ENCODE measurements at regions not wholly inside any gene's neighbourhood (a gene's known extent, or its start where the extent isn't known, plus 50 kb on each side); places are given as distances from the start of the nearest gene placed in this dataset.

- TF ChIP-seq EZH2phosphoT487 (IDR thresholded peaks at IDR 0.05; ENCODE audit: borderline replicate concordance): no peak
- no peak for TF ChIP-seq CTCF (conservative IDR thresholded peaks at IDR 0.05; ENCODE audit: low read length)
- no peak overlapping the region for H3K4me2 ChIP-seq (ENCODE audit: low read depth, low read length, poor library complexity, severe bottlenecking)
- H3K4me1 ChIP-seq (ENCODE audit: insufficient read depth, low read length, poor library complexity, severe bottlenecking): no peaks in the 10 kb centered on the region
- H3F3A ChIP-seq (ENCODE audit: low read depth): no peaks in the 10 kb centered on the region
- H3K9ac ChIP-seq (ENCODE audit: low read depth, low read length, poor library complexity, severe bottlenecking): no peak overlapping the region
- H3K9me3 ChIP-seq (ENCODE audit: insufficient read depth, low read depth, low read length): no peaks in the 10 kb centered on the region
- no peaks in the 10 kb centered on the region for H3K27me3 ChIP-seq (ENCODE audit: insufficient read depth, low read length, poor library complexity, severe bottlenecking)
- no peaks in the 10 kb centered on the region for H3K9me2 ChIP-seq (replicated peaks; ENCODE audit: low read depth, low read length)
- no peaks in the 10 kb centered on the region for H4K20me1 ChIP-seq (ENCODE audit: insufficient read depth, low read length, poor library complexity, severe bottlenecking)
- no peaks in the 10 kb centered on the region for H3K79me2 ChIP-seq (ENCODE audit: insufficient read depth, low read length)
- no peaks in the 10 kb centered on the region for H3K36me3 ChIP-seq (ENCODE audit: insufficient read depth, low read length)
- no peak overlapping the region for H2AFZ ChIP-seq (ENCODE audit: low read length)
- no peak overlapping the region for H3K4me3 ChIP-seq (ENCODE audit: low read length, poor library complexity, severe bottlenecking)
These were observed 727.8 kb upstream of the ADAMTS5 start for GRCh38 chr21:27694667-27695066.

- no peak overlapping the region for H2AFZ ChIP-seq (ENCODE audit: low read length)
- no peaks in the 10 kb centered on the region for H3K36me3 ChIP-seq (ENCODE audit: insufficient read depth, low read length)
- no peaks in the 10 kb centered on the region for H3F3A ChIP-seq (ENCODE audit: low read depth)
- no peak overlapping the region for H3K9ac ChIP-seq (ENCODE audit: low read depth, low read length, poor library complexity, severe bottlenecking)
- H3K4me3 ChIP-seq (ENCODE audit: low read length, poor library complexity, severe bottlenecking): no peak overlapping the region
- no peaks in the 10 kb centered on the region for H4K20me1 ChIP-seq (ENCODE audit: insufficient read depth, low read length, poor library complexity, severe bottlenecking)
- TF ChIP-seq CTCF (conservative IDR thresholded peaks at IDR 0.05; ENCODE audit: low read length): no peak
- no peak for TF ChIP-seq EZH2phosphoT487 (IDR thresholded peaks at IDR 0.05; ENCODE audit: borderline replicate concordance)
- H3K4me2 ChIP-seq (ENCODE audit: low read depth, low read length, poor library complexity, severe bottlenecking): no peak overlapping the region
- 0 out of 2 replicates have a peak, but pooled peaks cover 6% of the 10 kb centered on the region for H3K9me3 ChIP-seq (ENCODE audit: insufficient read depth, low read depth, low read length)
- H3K9me2 ChIP-seq (replicated peaks; ENCODE audit: low read depth, low read length): no peaks in the 10 kb centered on the region
- no peaks in the 10 kb centered on the region for H3K79me2 ChIP-seq (ENCODE audit: insufficient read depth, low read length)
- H3K4me1 ChIP-seq (ENCODE audit: insufficient read depth, low read length, poor library complexity, severe bottlenecking): no peaks in the 10 kb centered on the region
- no peaks in the 10 kb centered on the region for H3K27me3 ChIP-seq (ENCODE audit: insufficient read depth, low read length, poor library complexity, severe bottlenecking)
These were observed 726.5 kb upstream of the ADAMTS5 start for GRCh38 chr21:27693376-27693775.

- H3K4me1 ChIP-seq (ENCODE audit: insufficient read depth, low read length, poor library complexity, severe bottlenecking): no peaks in the 10 kb centered on the region
- no peaks in the 10 kb centered on the region for H4K20me1 ChIP-seq (ENCODE audit: insufficient read depth, low read length, poor library complexity, severe bottlenecking)
- no peak for TF ChIP-seq CTCF (conservative IDR thresholded peaks at IDR 0.05; ENCODE audit: low read length)
- no peak for TF ChIP-seq EZH2phosphoT487 (IDR thresholded peaks at IDR 0.05; ENCODE audit: borderline replicate concordance)
- no peaks in the 10 kb centered on the region for H3F3A ChIP-seq (ENCODE audit: low read depth)
- no peak overlapping the region for H3K4me2 ChIP-seq (ENCODE audit: low read depth, low read length, poor library complexity, severe bottlenecking)
- 0 out of 2 replicates have a peak, but pooled peaks cover 6% of the 10 kb centered on the region for H3K9me3 ChIP-seq (ENCODE audit: insufficient read depth, low read depth, low read length)
- H2AFZ ChIP-seq (ENCODE audit: low read length): no peak overlapping the region
- H3K79me2 ChIP-seq (ENCODE audit: insufficient read depth, low read length): no peaks in the 10 kb centered on the region
- no peaks in the 10 kb centered on the region for H3K9me2 ChIP-seq (replicated peaks; ENCODE audit: low read depth, low read length)
- H3K36me3 ChIP-seq (ENCODE audit: insufficient read depth, low read length): no peaks in the 10 kb centered on the region
- H3K27me3 ChIP-seq (ENCODE audit: insufficient read depth, low read length, poor library complexity, severe bottlenecking): no peaks in the 10 kb centered on the region
- no peak overlapping the region for H3K9ac ChIP-seq (ENCODE audit: low read depth, low read length, poor library complexity, severe bottlenecking)
- no peak overlapping the region for H3K4me3 ChIP-seq (ENCODE audit: low read length, poor library complexity, severe bottlenecking)
These were observed 724.6 kb upstream of the ADAMTS5 start for GRCh38 chr21:27691516-27691915.

Data from Loucy (cell line).